ENCODE measurements at regions not wholly inside any gene's neighbourhood (a gene's known extent, or its start where the extent isn't known, plus 50 kb on each side); places are given as distances from the start of the nearest gene placed in this dataset.

DNA sequence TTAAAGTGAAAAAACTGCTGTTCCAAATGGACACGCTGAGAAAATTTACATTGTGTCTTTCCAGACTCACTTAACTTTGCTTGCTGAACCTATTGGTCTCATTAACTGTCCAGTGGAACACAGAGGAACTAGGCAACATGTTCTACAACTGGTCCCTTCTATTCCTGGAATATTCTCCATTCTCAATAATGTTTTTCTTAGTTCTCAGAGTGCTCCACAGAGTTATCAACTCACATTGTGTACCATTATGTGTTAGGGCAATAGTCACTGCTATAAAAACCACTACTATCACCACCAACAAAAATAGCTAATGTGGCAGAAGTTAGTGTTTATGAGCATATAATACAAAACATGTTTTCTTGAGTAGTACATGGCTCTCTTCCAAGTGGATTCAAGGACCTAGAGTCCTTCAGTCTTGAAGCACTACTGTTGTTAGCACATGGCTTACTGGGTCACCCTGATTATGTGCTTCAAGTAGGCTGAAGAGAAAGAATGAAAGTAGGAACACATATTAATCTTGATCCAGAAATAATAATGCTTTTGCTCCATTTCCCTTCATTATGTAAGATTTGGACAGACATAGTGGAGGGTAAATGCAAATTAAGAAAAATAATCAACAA is 865.3 kb upstream of the HS3ST1 start:
- no peak for DNase-seq

- DNase-seq = no peak
Observed at GRCh38 chr4:12286351-12286750, 857.7 kb upstream of the HS3ST1 start.

GRCh38 chr4:12270546-12270945 is 841.9 kb upstream of the HS3ST1 start:
- no peak for DNase-seq

- no peak for DNase-seq
Observed at GRCh38 chr4:12265554-12265953, 836.9 kb upstream of the HS3ST1 start.

DNA sequence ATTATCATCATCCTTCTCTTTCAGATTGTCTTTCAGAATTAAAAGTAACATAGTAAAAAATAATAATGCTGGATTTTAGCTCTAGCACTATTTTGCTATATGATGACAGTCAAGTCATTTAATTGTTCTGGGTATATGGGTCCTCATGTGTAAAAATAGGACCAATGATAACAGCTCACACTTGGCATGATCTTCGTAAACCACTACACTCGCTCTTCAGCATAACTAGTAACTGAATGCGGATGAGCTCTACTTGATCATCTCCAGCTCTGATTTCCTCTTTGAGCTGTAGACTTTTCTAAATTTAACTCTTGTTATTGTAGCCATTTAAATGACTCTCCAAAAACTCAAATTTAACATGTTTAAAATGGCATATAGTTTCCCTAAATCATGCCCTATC is 831.8 kb upstream of the HS3ST1 start:
- DNase-seq = no peak

GRCh38 chr4:12244973-12245372 is 816.3 kb upstream of the HS3ST1 start:
- DNase-seq = no peak

DNA sequence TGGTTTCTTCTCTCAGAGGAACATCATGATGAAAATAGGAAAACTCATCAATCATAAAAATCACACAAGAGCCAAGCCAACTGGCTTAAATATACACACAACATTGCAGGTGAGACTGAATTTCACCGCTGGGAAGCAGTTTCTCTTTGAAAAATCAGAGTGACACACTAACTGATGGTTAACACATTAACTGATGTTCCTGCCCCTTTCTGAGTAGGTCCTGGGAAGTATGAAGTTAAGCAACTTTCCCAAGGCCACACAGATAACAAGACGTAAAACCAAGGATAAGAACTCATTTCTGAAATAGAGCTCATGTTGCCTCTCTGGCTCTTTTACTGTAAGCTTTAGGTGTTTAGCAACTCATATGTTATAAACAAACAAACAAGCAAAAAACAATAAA is 813.7 kb upstream of the HS3ST1 start:
- no peak for DNase-seq

GRCh38 chr4:12239897-12240636 is 811.4 kb upstream of the HS3ST1 start:
- DNase-seq = no peak

GRCh38 chr4:12231098-12231497 is 802.4 kb upstream of the HS3ST1 start:
- DNase-seq = no peak

DNA sequence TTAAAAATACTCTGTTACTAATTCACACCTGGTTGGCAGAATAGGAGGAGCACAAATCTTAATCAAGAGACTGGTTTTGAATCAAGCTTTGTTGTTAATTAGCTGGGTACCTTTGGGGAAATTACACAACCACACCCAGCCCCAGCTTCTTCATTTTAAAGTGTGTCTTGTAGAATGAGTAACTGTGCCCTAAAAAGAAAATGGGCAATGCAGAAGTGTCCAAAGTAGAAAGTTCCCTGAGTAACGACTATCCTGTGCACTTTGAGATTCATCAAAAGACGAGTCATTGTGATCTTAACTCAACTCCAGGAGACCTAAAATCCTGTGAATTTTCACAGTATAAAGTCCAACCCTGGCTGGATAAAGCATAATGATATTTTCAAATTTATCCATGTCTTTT is 792.3 kb upstream of the HS3ST1 start:
- no peak for DNase-seq

DNA sequence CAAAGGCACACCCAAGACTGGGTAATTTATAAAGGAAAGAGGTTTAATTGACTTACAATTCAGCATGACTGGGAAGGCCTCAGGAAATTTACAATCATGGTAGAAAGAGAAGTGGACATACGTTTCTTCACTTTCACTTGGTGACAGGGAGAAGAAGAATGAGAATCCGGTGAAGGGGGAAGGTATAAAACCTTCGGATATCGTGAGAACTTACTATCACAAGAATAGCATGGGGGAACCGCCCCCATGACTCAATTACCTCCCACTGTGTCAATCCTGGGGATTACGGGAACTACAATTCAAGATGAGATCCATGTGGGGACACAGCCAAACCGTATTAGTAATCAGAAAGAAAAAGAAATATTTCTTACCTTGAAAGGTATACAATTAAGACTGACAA is 782.9 kb upstream of the HS3ST1 start:
- no peak for DNase-seq

DNA sequence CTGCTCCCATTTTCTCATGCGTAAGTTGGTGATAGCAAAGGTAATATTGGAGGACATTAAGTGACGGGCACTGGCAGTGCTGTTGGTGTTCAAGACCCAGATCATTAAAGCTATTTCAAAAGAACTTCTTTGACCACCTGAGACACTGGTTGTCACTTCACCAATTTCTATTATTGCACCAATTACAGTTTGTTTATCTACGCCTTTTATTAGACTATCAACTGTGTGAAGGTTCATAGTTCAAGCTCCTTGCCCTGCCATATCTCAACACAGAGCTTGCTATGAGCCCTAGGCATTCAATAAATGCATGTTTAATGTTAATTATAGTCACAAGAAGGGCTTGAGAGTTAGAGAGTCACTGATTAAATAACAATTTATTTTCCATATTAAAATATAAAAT is 778.7 kb upstream of the HS3ST1 start:
- DNase-seq = no peak

- no peak for DNase-seq
Observed at GRCh38 chr4:12206091-12206490, 777.4 kb upstream of the HS3ST1 start.

DNA sequence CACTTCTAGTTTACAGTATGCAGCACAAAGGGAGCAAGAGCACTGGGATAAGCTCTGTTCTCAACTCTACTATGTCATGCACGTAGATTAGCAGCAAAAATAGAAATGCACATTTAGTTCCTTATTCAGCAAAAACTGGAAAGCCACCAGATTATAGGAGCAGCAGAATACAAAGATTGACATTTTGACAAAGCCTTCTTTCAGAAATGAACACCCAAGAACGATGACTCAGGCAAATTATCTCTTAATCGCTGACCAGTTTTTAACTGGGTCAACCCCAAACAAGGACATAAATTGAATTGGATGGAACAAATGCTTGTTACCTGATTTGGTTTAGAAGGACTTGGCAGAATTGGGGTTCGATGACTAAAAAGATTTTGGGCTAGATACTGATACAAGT is 775.3 kb upstream of the HS3ST1 start:
- DNase-seq = no peak

- DNase-seq = no peak
Observed at GRCh38 chr4:12200226-12200625, 771.5 kb upstream of the HS3ST1 start.

DNA sequence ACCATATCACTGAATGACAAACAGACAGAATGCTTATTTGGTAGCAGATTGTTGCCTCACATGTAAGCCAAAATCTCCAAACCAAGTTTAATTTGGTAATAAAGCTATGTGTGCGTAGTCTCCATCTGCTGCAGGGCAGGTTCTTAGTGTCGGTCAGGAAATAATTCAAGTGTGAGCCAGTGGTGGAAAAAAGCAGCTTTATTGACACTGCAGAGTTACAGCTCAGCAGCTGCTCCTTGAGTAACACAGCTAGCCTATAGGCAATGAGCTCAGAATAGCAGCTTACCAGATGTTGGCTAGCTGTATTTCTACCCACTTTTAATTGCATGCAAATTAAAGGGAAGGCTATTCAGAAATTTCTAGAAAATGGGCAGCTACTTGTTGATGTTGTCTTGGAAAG is 757.8 kb upstream of the HS3ST1 start:
- no peak for DNase-seq

- no peak for DNase-seq
Observed at GRCh38 chr4:12178614-12179610, 750.2 kb upstream of the HS3ST1 start.

- no peak for DNase-seq
Observed at GRCh38 chr4:12177416-12177815, 748.7 kb upstream of the HS3ST1 start.

DNA sequence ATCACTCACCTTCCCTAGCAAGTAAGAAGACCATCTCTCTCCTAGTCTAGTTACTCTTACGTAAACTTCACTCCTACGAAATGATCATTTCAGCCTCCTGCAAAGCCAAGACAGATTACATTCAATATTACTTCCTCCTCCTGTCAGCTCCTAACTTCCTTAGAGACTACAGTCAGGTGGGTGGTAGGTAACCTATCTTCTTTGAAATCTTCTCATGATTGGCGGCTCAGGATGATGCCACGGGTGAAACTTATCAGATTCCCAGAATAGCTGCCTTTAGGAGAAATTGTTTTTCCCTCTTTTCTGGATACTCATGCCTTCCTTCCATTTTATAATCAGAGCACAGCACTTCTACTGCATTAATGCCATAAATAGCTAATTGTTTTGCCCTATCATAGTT is 744.8 kb upstream of the HS3ST1 start:
- no peak for DNase-seq

DNA sequence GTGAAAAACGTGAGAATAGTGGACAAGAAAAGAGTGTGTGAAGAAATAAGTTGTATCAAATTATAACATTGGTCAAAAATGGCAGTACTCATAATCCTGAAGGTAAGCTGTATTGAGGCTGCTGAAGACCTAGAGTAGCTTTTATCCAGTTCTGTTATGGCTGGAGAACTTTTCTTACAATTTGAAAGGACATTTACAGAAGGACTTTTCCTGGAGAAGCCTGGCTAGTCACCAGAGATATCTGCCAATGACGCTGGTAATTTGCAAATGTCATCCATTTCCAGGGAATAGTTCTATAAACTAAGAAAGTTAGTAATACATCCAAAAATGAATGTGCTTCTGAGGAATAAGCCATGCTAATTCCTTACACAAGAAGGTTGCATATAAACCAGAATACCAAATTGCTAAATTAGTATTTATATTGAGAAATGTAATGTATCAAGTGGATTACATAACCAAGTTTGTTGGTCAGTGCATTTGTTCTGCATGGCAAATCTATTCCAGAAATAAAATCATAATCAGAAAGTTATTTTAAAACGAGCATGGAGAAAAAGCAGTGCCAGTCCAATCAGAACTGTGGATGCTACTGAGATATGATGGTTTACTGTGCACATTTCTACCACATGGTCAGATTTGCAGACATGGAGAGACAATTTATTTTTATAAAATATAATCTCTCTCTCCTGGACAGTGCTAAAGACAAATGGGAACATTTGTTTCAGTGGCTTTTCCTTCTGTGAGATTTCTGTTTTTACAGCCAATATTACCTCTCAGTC is 743.7 kb upstream of the HS3ST1 start:
- DNase-seq = no peak

GRCh38 chr4:12170308-12170707 is 741.6 kb upstream of the HS3ST1 start:
- no peak for DNase-seq

GRCh38 chr4:12165616-12166015 is 736.9 kb upstream of the HS3ST1 start:
- DNase-seq = no peak

GRCh38 chr4:12146339-12146738 is 717.6 kb upstream of the HS3ST1 start:
- no peak for DNase-seq

Data from NCI-H146 (cell line).